ENCODE measurements at regions not wholly inside any gene's neighbourhood (a gene's known extent, or its start where the extent isn't known, plus 50 kb on each side); places are given as distances from the start of the nearest gene placed in this dataset.

GRCh38 chrX:68892651-68893050 lies 63.8 kb downstream of the EFNB1 start:
- TF ChIP-seq EP300 (IDR thresholded peaks at IDR 0.05; ENCODE audit: borderline replicate concordance in 1 of 2, low read depth in 1 of 2, low read length in 1 of 2) (no peak), GABPA (IDR thresholded peaks at IDR 0.05; ENCODE audit: low read depth) (no peak), POLR2AphosphoS5 (IDR thresholded peaks at IDR 0.05; ENCODE audit: low read depth, low read length) (no peak), TEAD4 (IDR thresholded peaks at IDR 0.05; ENCODE audit: borderline replicate concordance, insufficient read depth) (no peak), NFIC (IDR thresholded peaks at IDR 0.05; ENCODE audit: borderline replicate concordance) (no peak), RAD21 (IDR thresholded peaks at IDR 0.05; ENCODE audit: low read length) (no peak), ZBTB33 (IDR thresholded peaks at IDR 0.05; ENCODE audit: borderline replicate concordance, low read depth) (no peak), NRF1 (IDR thresholded peaks at IDR 0.05; ENCODE audit: low read depth, low read length) (no peak), ELF1 (IDR thresholded peaks at IDR 0.05) (no peak), MAX (IDR thresholded peaks at IDR 0.05; ENCODE audit: low read depth) (no peak)
- TF ChIP-seq, protein P1, sequence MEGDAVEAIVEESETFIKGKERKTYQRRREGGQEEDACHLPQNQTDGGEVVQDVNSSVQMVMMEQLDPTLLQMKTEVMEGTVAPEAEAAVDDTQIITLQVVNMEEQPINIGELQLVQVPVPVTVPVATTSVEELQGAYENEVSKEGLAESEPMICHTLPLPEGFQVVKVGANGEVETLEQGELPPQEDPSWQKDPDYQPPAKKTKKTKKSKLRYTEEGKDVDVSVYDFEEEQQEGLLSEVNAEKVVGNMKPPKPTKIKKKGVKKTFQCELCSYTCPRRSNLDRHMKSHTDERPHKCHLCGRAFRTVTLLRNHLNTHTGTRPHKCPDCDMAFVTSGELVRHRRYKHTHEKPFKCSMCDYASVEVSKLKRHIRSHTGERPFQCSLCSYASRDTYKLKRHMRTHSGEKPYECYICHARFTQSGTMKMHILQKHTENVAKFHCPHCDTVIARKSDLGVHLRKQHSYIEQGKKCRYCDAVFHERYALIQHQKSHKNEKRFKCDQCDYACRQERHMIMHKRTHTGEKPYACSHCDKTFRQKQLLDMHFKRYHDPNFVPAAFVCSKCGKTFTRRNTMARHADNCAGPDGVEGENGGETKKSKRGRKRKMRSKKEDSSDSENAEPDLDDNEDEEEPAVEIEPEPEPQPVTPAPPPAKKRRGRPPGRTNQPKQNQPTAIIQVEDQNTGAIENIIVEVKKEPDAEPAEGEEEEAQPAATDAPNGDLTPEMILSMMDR (IDR thresholded peaks at IDR 0.05), result no peak
- TF ChIP-seq, protein P2, sequence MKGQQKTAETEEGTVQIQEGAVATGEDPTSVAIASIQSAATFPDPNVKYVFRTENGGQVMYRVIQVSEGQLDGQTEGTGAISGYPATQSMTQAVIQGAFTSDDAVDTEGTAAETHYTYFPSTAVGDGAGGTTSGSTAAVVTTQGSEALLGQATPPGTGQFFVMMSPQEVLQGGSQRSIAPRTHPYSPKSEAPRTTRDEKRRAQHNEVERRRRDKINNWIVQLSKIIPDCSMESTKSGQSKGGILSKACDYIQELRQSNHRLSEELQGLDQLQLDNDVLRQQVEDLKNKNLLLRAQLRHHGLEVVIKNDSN (IDR thresholded peaks at IDR 0.05; ENCODE audit: borderline replicate concordance, low read depth), result no peak

All from SK-N-SH (cell line).